GM18498 (cell line): ENCODE measurements at regions not wholly inside any gene's neighbourhood (a gene's known extent, or its start where the extent isn't known, plus 50 kb on each side); places are given as distances from the start of the nearest gene placed in this dataset.
A peak's percentile ranks its signal among the peaks of the same experiment; 100 is the strongest.

Source experiments
- ATAC-seq: cut with Tn5 transposase; IDR thresholded peaks from one replicate; pipeline ENCODE4 v1.9.1; 2021; ENCODE audit warnings: mild to moderate bottlenecking, moderate library complexity; ENCODE audit not compliant: unreplicated experiment

DNA sequence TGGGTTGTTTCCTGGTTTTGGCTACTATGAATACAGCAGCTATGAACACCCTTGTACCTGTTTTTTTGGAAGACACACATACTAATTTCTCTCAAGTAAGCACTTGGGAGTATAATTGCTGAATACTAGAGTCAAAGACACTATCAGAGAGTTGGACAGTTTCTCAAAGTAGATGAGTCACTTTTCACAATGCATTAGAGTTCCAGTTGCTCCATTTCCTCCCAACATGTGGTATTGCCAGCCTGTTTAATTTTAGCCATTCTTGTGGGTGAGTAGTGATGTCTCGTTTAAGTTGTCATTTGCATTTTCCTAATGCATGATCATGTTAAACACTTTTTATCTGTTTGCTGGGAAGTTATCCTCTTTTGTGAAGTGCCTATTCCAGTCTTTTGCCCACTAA, 81.6 kb upstream of the GDNF start:
- ATAC-seq = no peak

DNA sequence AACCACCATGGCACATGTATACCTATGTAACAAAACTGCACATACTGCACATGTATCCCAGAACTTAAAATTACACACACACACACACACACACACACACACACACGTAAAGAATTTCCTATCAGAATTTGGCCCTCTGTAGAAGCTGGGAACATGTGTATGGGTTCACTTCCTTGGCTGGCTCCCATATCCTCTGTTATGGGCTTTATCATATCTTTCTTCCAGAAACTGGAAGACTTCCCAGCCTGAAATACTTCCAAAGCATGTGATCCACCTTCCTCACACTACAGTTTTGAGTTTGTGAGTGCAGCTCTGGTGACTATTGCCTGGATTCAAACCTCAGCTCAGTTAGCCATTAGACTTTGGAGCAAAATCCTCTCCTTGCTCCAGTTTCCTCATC, 78.6 kb upstream of the GDNF start:
- no peak for ATAC-seq

DNA sequence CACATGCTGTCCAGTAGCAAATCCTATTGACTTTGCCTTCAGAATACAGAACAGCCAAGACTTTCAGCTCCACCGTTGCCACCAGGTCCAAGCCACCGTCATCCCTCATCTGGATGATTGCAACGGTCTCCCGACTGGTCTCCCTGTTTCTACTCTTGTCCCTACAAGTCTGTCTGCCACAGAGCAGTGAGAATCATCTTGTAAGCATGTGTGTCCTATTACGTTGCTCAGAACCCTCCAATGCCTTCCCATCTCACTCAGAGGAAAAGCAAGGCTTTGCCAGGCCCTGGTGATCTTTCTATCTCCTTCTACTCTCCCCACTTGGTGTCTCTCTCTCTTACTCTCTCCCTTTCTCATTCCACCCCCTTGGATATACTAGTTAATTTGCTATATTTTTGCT, 76.7 kb upstream of the GDNF start:
- no peak for ATAC-seq

DNA sequence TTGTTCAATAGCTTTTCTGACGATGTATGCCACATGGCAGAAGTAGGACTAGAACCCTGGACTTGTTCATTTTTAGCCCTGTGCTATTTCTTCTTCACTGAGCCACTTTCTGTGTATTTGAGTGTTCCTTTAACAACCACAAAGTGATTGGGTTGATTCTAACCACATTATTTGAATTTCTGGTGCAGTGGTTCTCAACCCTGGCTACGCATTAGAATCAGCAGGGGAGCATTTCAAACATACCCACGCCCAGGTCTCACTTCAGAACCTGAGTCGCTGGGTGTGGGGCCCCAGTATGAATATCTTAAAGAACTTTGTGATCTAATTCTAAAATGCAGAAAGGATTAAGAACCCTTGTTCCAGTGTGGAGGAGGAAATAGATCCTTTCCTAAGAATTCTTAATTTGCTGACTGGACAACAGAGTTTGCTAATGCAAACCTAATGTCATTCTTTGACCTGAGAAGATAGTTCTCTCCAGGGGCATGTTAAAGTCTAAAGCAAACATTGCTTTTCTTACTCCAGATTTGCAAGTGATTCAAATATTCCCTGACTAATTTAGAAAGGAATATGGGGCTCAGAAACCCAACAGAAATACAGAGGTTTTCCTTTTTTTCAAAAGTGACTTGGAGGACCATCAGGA, 75.4 kb upstream of the GDNF start:
- peak; percentile 97 for ATAC-seq

DNA sequence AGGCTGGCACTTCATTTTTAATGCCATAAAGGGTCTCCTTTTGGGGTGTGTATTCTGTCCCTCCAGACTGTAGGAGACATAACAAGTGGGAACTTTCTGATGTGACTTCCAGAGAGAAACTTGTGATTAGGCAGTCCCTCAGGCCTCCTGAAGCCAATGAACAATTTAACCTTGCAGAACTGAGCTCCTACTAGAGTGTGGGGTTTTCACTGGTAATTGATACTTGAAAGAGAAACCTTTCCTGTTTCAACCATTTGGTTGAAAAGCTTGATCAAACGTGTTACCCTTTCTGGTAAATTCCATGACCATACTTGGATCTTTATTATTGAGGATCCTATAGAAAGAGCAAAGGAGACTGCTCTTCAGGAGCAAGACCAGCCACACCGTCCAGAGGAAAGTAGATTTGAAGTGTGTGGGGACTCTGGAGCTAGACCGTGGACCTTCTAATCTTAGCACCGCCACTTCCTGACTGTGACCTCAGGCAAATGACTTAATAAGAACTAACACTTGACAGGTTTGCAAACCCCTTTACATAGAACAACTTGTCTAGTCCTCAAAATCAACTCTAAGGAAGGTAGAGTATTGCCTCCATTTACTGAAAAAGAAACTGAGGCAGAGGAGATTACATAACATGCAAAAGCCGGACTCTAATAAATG, 69.9 kb upstream of the GDNF start:
- ATAC-seq = peak; percentile 93

DNA sequence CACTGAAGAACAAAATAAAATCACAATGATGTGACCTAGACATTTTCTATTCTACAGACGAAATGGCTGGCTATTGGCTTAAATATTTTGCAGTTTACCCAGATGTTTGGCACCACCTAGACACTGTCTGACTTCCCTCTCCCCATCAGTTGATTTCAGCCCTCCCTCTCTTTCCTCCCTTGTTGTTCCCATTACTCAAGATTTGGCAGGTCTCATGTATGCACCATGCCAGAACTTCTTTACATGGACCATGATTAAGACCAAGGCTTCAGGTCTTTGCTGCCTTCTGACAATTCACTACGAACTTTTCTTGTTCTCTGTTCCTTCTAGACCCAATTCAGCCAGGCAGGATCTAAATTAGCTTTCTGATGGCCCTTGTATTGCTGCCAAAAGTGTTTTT, 66.6 kb upstream of the GDNF start:
- no peak for ATAC-seq

DNA sequence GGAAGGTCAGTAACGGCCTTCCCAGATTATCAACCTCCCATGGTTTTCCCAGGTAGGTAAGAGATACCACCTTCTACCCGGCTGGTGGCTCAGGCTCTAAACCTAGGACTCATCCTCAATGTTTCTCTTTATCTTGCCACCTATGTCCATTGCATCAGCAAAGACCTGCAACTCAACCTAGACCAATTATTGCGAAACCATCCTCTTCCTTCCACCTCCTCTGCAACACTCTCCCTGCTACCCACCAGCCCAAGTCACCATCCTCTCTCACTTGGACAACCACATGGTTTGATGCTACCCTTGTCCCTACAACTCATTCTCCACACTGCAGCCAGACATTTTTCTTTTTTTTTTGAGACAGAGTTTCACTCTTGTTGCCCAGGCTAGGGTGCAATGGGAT, 65.4 kb upstream of the GDNF start:
- no peak for ATAC-seq

DNA sequence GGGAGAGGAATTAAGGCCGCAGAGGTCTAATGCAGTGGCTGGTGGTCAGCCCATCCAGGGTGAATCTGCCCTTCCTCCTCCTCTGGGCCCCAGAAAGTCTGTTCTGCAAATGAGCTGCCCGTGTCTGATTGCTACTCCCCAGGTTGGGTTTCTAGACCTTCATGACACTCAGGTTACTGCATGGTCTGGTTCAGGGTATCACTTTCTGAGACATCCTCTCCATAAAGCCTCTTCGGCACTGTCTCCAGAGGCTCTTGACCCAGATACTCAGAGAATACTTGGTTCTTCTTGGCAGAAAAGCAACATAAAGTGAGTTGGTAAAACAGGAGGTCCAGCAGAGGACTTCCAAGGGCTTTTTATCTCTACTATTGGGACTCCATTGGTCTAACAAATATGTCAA, 62.5 kb upstream of the GDNF start:
- no peak for ATAC-seq

DNA sequence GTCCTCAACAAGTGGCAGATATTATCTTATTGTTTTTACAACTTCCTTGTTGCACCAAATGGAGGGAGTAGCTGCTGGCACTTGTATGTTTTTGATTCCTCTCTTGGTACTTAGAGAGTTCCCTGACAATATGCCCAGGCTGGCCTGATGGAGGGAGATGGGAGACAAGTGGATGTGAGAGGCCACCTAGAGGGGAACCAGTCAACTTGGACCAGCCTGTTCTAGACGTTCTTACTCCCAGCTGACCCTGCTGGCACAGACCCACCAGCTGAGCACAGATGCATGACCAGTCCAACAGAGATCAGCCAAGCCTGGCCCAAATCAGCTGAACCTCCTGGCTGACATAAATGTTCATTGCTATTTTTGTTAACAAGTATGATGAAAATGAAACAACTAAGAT, 60.9 kb upstream of the GDNF start:
- ATAC-seq = no peak

DNA sequence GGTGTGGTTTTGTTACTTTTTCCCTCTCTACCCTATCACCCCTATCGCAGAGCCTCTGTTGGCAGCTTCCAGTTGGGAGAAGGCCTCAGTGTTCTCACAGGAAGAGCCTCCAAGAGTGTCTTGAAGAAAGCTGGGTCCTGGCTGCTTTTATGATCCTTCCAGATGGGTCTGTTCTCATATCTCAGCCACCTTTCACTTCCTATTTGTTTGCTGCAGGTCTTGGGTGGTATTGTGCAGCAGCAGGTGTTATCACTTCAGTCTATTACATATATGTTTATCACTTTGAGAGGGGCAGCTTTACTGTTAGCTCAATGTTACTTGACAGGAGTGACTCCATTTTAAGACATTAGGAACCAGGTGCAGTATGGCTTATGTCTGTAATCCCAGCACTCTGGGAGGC, 59.2 kb upstream of the GDNF start:
- ATAC-seq = no peak

DNA sequence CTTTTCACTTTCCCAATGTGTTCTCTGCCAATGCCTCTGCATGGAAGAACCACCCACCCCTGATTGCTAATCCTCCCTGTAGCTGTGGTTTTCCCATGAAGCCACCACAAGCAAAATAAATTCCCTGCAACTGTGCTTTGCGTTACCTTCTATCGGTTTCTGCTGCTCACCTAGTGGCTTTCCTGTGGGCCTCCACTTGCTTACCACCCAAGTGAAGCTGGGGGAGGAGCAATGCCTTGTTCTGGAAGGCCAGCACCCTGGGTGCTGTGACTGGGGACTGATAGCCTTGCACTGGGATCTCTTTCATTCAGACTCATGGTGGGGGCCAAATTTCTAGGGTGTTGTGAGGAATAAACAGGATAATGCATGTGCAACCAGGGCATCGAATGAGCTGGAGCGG, 56.3 kb upstream of the GDNF start:
- no peak for ATAC-seq

DNA sequence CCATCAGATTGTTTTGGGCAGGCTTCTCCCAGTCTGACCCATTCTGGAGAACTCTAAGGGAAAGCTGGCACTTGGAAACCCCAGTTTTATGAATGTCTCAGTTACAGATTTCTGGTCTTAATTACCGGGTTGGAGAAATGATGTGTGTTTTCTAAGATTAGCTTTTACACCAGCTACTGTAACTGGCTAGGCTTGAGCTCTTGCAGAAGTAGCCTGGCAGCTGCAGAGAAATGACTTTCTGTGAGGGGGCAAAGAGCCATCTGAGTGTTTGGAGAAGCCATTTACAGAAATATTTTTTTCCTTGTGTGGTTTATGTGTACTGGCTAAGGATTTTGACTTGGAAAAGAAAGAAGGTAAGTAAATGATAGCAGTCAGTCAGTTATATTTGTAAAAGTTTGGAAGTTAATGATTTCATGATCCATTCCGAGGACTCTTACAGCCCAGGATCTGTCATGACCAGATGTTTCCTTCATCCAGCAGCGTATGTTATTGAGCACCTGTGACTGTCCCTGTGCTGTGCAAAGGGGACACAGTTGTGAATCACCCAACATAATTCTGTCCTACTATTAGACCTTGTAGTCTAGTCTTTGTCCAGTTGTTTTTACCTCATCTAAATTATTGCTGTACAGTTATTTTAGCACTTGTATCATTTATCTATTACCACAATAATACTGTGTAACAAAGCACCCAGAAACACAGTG, 53.7 kb upstream of the GDNF start:
- ATAC-seq = no peak

DNA sequence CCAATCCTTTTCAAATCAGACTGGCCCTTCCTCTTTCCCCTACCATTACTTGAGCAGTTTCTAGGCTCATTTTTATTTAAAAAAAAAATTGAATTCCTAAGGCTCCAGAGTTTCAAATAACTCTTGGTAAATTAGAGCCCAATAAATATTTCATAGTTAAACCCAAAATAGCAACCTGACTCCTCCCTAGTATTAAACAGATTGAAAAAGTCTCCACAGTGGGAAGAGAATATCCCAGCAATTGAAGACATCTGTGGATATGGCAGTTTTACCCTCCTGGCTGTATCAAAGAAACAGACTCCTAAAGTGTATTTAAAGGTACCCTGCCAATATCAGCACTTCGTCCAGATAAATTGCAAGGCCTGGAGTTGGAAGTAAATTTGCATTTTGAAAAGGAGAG, 52.7 kb upstream of the GDNF start:
- no peak for ATAC-seq

DNA sequence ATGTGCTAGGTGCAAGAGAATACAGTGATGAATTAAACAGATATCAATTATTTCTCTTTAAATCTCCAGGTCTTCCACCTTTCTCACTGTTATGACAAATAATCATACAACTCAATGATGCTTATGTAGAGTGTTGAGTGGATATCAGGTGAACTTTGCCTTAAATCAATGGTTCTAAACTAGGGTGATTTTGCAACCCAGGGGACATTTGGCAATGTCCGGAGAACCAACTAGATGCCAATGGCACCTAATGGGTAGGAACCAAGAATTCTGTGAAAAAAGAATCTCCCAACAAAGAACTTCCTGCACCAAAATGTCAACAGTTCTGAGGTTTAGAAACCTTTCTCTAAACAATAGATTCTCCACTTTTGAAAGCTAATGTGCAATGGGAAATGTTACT, 52.0 kb upstream of the GDNF start:
- ATAC-seq = no peak

DNA sequence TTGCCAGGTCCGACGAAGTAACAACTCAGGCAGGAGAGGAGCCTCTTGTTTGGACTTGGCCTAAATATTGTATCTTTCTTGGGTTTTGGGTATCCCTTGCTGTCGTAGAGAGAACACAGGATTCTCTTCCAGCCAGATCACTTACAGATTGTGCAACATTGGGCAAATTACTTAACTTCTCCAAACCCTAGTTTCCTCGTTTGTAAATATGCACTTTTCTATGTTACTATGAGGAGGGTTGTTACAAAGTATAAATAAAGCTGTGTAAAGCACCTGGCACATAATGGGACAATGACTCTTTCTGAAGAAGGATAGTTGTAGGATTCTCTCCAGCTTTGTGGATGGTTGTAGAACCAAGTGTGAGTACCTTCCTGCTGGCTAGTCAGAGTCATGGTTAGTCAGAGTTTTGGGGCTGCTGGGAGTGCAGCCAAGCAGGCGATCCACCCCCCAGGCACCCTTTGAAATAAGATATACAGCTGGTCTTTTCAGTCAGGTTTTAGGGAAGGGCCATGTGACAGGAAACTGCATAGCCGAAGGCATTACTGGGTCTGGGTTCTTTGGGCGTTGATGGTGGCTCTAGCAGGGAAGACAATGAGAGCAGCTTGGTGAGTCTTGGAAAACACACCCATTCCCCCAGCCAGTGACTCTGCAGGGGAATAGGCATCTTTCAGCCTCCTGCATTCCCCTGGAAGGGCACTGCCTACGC, 49.9 kb upstream of the GDNF start:
- ATAC-seq = no peak
